ENCODE measurements at regions not wholly inside any gene's neighbourhood (a gene's known extent, or its start where the extent isn't known, plus 50 kb on each side); places are given as distances from the start of the nearest gene placed in this dataset.

DNA sequence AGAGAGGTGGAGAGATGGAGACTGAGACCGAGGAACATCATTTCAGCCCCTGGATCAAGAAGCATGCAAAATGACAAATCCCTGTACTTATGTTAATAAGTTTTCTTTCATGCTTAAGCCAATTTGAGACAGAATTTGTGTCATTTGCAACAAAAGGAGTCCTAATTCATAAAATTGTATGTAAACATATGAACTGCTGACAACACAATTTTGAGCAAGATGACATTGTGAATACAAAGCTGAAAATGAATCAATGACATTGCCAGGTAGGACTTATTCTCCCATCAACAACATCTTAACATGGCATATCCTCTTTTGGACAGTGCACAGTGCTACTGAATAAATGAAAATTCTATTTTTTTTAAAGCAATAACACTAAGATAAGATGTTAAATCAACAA lies 264.0 kb downstream of the WDR11 start:
- TF ChIP-seq, protein P1, sequence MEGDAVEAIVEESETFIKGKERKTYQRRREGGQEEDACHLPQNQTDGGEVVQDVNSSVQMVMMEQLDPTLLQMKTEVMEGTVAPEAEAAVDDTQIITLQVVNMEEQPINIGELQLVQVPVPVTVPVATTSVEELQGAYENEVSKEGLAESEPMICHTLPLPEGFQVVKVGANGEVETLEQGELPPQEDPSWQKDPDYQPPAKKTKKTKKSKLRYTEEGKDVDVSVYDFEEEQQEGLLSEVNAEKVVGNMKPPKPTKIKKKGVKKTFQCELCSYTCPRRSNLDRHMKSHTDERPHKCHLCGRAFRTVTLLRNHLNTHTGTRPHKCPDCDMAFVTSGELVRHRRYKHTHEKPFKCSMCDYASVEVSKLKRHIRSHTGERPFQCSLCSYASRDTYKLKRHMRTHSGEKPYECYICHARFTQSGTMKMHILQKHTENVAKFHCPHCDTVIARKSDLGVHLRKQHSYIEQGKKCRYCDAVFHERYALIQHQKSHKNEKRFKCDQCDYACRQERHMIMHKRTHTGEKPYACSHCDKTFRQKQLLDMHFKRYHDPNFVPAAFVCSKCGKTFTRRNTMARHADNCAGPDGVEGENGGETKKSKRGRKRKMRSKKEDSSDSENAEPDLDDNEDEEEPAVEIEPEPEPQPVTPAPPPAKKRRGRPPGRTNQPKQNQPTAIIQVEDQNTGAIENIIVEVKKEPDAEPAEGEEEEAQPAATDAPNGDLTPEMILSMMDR (IDR thresholded peaks at IDR 0.05; ENCODE audit: insufficient read depth, low read depth, low read length) = no peak
- TF ChIP-seq EZH2 (IDR thresholded peaks at IDR 0.05; ENCODE audit: insufficient read depth, low read length) = no peak

Measured in astrocyte (in vitro differentiated cells and primary cell).